ENCODE measurements at regions not wholly inside any gene's neighbourhood (a gene's known extent, or its start where the extent isn't known, plus 50 kb on each side); places are given as distances from the start of the nearest gene placed in this dataset.

DNA sequence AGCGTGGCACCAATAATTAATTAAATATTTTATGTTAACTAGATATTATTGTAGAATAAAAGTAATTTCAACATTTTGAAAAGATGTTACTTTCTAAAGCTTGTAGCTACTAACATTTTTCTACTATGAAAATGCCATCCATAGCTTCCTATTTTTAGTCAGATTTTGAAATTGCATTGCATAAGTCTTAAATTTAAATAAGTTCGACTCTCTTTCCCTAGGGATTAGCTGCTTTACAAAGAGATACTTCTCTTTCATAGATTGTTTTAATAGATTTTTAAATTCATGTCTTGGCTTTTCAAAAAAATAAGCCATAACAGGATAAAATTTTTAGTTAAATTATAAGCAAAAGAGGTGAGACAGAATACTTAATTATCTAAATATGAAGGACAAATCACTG is 1279.6 kb downstream of the KCNT2 start:
- WGBS, 2 donors: 70 to 73% methylated on average over 2 of the region's 2 CpGs
- Histone ChIP-seq H3K4me3 (no peak overlapping the region), H3K9ac (ENCODE audit: insufficient read depth in 1 of 2, low read length in 2 of 2) (no peak overlapping the region), H3K9me3 (ENCODE audit: control insufficient read depth in 4 of 4, insufficient read depth in 3 of 4, low read length in 3 of 4) (no peaks in the 10 kb centered on the region), H3K27ac (ENCODE audit: low read depth in 1 of 2, low read length in 1 of 2) (no peak overlapping the region), H3K27me3 (ENCODE audit: control insufficient read depth in 3 of 3, insufficient read depth in 3 of 3, low read length in 2 of 3) (no peaks in the 10 kb centered on the region), H3K36me3 (ENCODE audit: control insufficient read depth in 4 of 4, insufficient read depth in 4 of 4, low read length in 4 of 4) (no peaks in the 10 kb centered on the region), H3K4me1 (ENCODE audit: control insufficient read depth in 5 of 5, insufficient read depth in 5 of 5, low read length in 5 of 5) (no peaks in the 10 kb centered on the region)
- ATAC-seq (ENCODE audit: insufficient read depth, low FRiP score): no peak
- no peak for TF ChIP-seq CTCF (IDR thresholded peaks at IDR 0.05; ENCODE audit: control extremely low read depth, extremely low read depth)
- no peak for DNase-seq

DNA sequence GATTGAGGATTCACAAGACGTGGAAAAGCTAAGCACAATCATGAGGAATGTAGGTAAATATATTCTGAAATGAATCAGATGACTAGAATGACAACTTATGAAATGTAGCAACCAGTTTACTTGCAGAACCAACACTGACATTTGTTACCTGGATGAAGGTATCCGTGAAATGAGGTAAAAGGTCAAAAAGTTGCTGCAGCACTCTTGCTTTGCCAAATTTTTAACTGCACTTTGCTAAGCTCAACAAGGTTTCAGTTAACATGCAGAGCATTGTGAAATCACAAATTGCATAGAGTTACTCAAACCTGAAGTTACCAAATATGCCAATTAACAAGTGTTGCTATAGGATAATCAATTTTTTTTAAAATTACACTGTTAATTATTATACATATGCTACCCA is 1280.1 kb downstream of the KCNT2 start:
- Histone ChIP-seq H3K4me1 (ENCODE audit: control insufficient read depth in 5 of 5, insufficient read depth in 5 of 5, low read length in 5 of 5) (no peaks in the 10 kb centered on the region), H3K9ac (ENCODE audit: insufficient read depth in 1 of 2, low read length in 2 of 2) (no peak overlapping the region), H3K27ac (ENCODE audit: low read depth in 1 of 2, low read length in 1 of 2) (no peak overlapping the region), H3K9me3 (ENCODE audit: control insufficient read depth in 4 of 4, insufficient read depth in 3 of 4, low read length in 3 of 4) (no peaks in the 10 kb centered on the region), H3K36me3 (ENCODE audit: control insufficient read depth in 4 of 4, insufficient read depth in 4 of 4, low read length in 4 of 4) (no peaks in the 10 kb centered on the region), H3K4me3 (no peak overlapping the region), H3K27me3 (ENCODE audit: control insufficient read depth in 3 of 3, insufficient read depth in 3 of 3, low read length in 2 of 3) (no peaks in the 10 kb centered on the region)
- WGBS, 2 donors: 37 to 44% methylated on average over 2 of the region's 2 CpGs
- DNase-seq (peak in 1 of 3 donors; percentile 18), ATAC-seq (ENCODE audit: insufficient read depth, low FRiP score) (no peak)
- TF ChIP-seq CTCF (IDR thresholded peaks at IDR 0.05; ENCODE audit: control extremely low read depth, extremely low read depth): no peak

DNA sequence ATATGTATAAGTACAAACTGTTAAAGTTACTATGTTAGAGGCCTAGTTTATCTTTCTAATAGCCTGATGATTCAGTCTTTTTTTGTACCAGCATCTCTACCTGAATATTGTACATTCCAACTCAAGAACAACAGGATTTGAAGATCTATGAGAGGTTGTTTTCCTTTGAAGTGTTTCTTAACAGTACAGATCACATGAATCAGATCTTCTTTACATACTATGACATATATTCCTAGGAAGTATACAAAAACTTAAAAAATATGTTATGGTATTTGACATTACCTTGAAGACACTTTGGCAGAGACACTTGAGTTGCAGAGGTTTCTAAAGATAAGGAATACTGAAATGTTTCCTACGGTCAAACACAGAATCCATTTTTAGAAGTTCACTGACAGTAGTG is 1280.9 kb downstream of the KCNT2 start:
- Histone ChIP-seq H3K9me3 (ENCODE audit: control insufficient read depth in 4 of 4, insufficient read depth in 3 of 4, low read length in 3 of 4) (no peaks in the 10 kb centered on the region), H3K27me3 (ENCODE audit: control insufficient read depth in 3 of 3, insufficient read depth in 3 of 3, low read length in 2 of 3) (no peaks in the 10 kb centered on the region), H3K4me3 (no peak overlapping the region), H3K36me3 (ENCODE audit: control insufficient read depth in 4 of 4, insufficient read depth in 4 of 4, low read length in 4 of 4) (no peaks in the 10 kb centered on the region), H3K27ac (ENCODE audit: low read depth in 1 of 2, low read length in 1 of 2) (no peak overlapping the region), H3K4me1 (ENCODE audit: control insufficient read depth in 5 of 5, insufficient read depth in 5 of 5, low read length in 5 of 5) (no peaks in the 10 kb centered on the region), H3K9ac (ENCODE audit: insufficient read depth in 1 of 2, low read length in 2 of 2) (no peak overlapping the region)
- no peak for TF ChIP-seq CTCF (IDR thresholded peaks at IDR 0.05; ENCODE audit: control extremely low read depth, extremely low read depth)
- ATAC-seq (ENCODE audit: insufficient read depth, low FRiP score) (no peak), DNase-seq (no peak)
- WGBS, 2 donors: 52 to 72% methylated on average over 1 of the region's 1 CpG

- no peak for TF ChIP-seq CTCF (IDR thresholded peaks at IDR 0.05; ENCODE audit: control extremely low read depth, extremely low read depth)
- WGBS, 2 donors: 63 to 68% methylated on average over 1 of the region's 1 CpG
- DNase-seq: no peak
These were observed 1281.9 kb downstream of the KCNT2 start for GRCh38 chr1:195326325-195326724.

More at GRCh38 chr1:195326325-195326724, 1281.9 kb downstream of the KCNT2 start:
- Histone ChIP-seq H3K9ac (ENCODE audit: insufficient read depth in 1 of 2, low read length in 2 of 2) (no peak overlapping the region), H3K27me3 (ENCODE audit: control insufficient read depth in 3 of 3, insufficient read depth in 3 of 3, low read length in 2 of 3) (no peaks in the 10 kb centered on the region), H3K9me3 (ENCODE audit: control insufficient read depth in 4 of 4, insufficient read depth in 3 of 4, low read length in 3 of 4) (no peaks in the 10 kb centered on the region), H3K4me3 (no peak overlapping the region), H3K27ac (ENCODE audit: low read depth in 1 of 2, low read length in 1 of 2) (no peak overlapping the region), H3K36me3 (ENCODE audit: control insufficient read depth in 4 of 4, insufficient read depth in 4 of 4, low read length in 4 of 4) (no peaks in the 10 kb centered on the region), H3K4me1 (ENCODE audit: control insufficient read depth in 5 of 5, insufficient read depth in 5 of 5, low read length in 5 of 5) (no peaks in the 10 kb centered on the region)
- no peak for ATAC-seq (ENCODE audit: insufficient read depth, low FRiP score)

Measured in lung (tissue), 11 donors.